Immature natural killer cell (primary cell): ENCODE measurements at regions not wholly inside any gene's neighbourhood (a gene's known extent, or its start where the extent isn't known, plus 50 kb on each side); places are given as distances from the start of the nearest gene placed in this dataset.

Experiments used
- DNase-seq, 3 donors: peaks; one replicate each; pipeline ENCODE4 v3.0.0; 2022; ENCODE audit warnings: mixed read lengths in 1 of 3
- H3K27ac Mint-ChIP-seq, 6 donors: one replicate each; pipeline ENCODE4 v1.8.0; 2020; ENCODE audit warnings: mixed read lengths in 6 of 6, mild to moderate bottlenecking in 5 of 6, inconsistent platforms in 4 of 6, moderate library complexity in 3 of 6
- H3K27me3 Mint-ChIP-seq, 3 donors: one replicate each; pipeline ENCODE4 v1.8.0; 2020 to 2021; ENCODE audit warnings: low read depth in 3 of 3, mild to moderate bottlenecking in 3 of 3, mixed read lengths in 3 of 3, moderate library complexity in 3 of 3, inconsistent platforms in 1 of 3
- H3K36me3 Mint-ChIP-seq, 3 donors: one replicate each; pipeline ENCODE4 v1.8.0; 2020; ENCODE audit warnings: mixed read lengths in 3 of 3, inconsistent platforms in 2 of 3, mild to moderate bottlenecking in 2 of 3
- H3K4me1 Mint-ChIP-seq, 2 donors: one replicate each; pipeline ENCODE4 v1.8.0; 2020; ENCODE audit warnings: inconsistent platforms in 2 of 2, mild to moderate bottlenecking in 2 of 2, mixed read lengths in 2 of 2, moderate library complexity in 1 of 2
- H3K4me3 Mint-ChIP-seq, 5 donors: one replicate each; pipeline ENCODE4 v1.8.0; 2020; ENCODE audit warnings: mild to moderate bottlenecking in 5 of 5, mixed read lengths in 5 of 5, inconsistent platforms in 3 of 5, moderate library complexity in 3 of 5
- H3K9me3 Mint-ChIP-seq, 6 donors: one replicate each; pipeline ENCODE4 v1.8.0; 2020; ENCODE audit warnings: mild to moderate bottlenecking in 6 of 6, mixed read lengths in 6 of 6, inconsistent platforms in 4 of 6, moderate library complexity in 3 of 6

GRCh38 chr13:47017476-47017875 lies 120.6 kb upstream of the HTR2A start:
- Mint-ChIP-seq H3K4me1 (no peaks in the 10 kb centered on the region), H3K27me3 (peaks cover 0 to 4% (median 2%) of the 10 kb centered on the region in 3 donors), H3K36me3 (no peaks in the 10 kb centered on the region)

DNA sequence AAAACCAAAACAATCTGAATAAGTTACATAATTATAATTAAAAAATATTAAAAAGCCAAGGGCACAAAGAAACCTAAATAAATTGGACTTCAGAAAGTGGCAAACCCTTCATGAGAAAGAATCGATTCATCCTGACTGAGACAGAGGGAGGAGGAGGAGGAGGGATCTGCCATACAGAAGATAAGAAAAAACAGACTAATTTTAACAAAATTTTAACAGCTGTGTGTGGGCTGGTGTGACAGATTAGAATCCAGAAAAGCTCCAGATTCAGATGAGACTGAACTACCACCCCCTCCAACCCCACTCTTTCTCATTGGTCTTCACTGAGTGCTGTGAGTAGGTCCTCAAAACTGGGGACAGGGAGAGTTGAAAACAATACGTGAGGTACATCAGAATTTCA lies 111.5 kb upstream of the HTR2A start:
- Mint-ChIP-seq H3K4me3 (no peak overlapping the region), H3K27ac (no peak overlapping the region), H3K36me3 (no peaks in the 10 kb centered on the region), H3K4me1 (no peaks in the 10 kb centered on the region), H3K9me3 (peaks cover 0 to 4% (median 0%) of the 10 kb centered on the region in 6 donors), H3K27me3 (peaks cover 0 to 4% (median 4%) of the 10 kb centered on the region in 3 donors)
- no peak for DNase-seq

More at GRCh38 chr13:47017476-47017875, 120.6 kb upstream of the HTR2A start:
- Mint-ChIP-seq H3K27ac (no peak overlapping the region), H3K9me3 (peaks cover 0 to 10% (median 3%) of the 10 kb centered on the region in 6 donors), H3K4me3 (no peak overlapping the region)
- no peak for DNase-seq

- no peak overlapping the region for H3K27ac Mint-ChIP-seq
- no peaks in the 10 kb centered on the region for H3K36me3 Mint-ChIP-seq
- H3K4me1 Mint-ChIP-seq, result no peaks in the 10 kb centered on the region
- H3K4me3 Mint-ChIP-seq, result no peak overlapping the region
- peaks cover 0 to 2% (median 0%) of the 10 kb centered on the region in 6 donors for H3K9me3 Mint-ChIP-seq
- no peak for DNase-seq
- peaks cover 3 to 4% (median 4%) of the 10 kb centered on the region in 3 donors for H3K27me3 Mint-ChIP-seq
Measured at GRCh38 chr13:47005756-47006414, 109.0 kb upstream of the HTR2A start.

DNA sequence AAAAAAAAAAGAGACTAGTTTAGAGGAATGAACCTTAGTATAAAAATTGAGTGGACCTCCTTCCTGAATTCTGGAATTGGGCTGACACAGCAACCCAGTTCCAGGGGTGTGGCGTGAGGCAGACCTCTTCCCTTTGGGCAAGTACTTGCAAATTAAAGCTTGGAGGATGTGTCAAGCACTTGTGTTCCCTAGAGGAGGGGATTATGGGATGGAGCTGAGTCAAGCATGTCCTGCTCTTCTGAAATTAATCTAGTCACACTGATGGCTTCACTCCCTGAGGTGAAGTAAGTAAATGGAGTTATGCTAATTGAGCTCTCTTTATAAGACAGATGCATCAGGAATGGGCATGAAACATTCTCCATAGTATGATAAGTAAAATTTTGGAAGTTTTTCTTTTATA lies 107.7 kb upstream of the HTR2A start:
- H3K27ac Mint-ChIP-seq, result no peak overlapping the region

GRCh38 chr13:47004027-47004426 lies 107.2 kb upstream of the HTR2A start:
- no peak overlapping the region for H3K27ac Mint-ChIP-seq
- no peak for DNase-seq
- H3K36me3 Mint-ChIP-seq, result no peaks in the 10 kb centered on the region
- H3K27me3 Mint-ChIP-seq, result peaks cover 3 to 4% (median 3%) of the 10 kb centered on the region in 3 donors
- H3K4me1 Mint-ChIP-seq, result no peaks in the 10 kb centered on the region
- no peak overlapping the region for H3K4me3 Mint-ChIP-seq
- H3K9me3 Mint-ChIP-seq, result peaks cover 0 to 2% (median 0%) of the 10 kb centered on the region in 6 donors

More for the DNA sequence above, 107.7 kb upstream of the HTR2A start:
- Mint-ChIP-seq H3K9me3 (peaks cover 0 to 2% (median 0%) of the 10 kb centered on the region in 6 donors), H3K36me3 (no peaks in the 10 kb centered on the region), H3K27me3 (peaks cover 3 to 4% (median 4%) of the 10 kb centered on the region in 3 donors), H3K4me3 (no peak overlapping the region), H3K4me1 (no peaks in the 10 kb centered on the region)
- no peak for DNase-seq

- no peak for DNase-seq
- H3K36me3 Mint-ChIP-seq, result no peaks in the 10 kb centered on the region
- no peak overlapping the region for H3K4me3 Mint-ChIP-seq
- peaks cover 3 to 7% (median 3%) of the 10 kb centered on the region in 3 donors for H3K27me3 Mint-ChIP-seq
- H3K27ac Mint-ChIP-seq, result no peak overlapping the region
- H3K4me1 Mint-ChIP-seq, result no peaks in the 10 kb centered on the region
- H3K9me3 Mint-ChIP-seq, result peaks cover 0 to 2% (median 0%) of the 10 kb centered on the region in 6 donors
Measured at GRCh38 chr13:47000165-47000564, 103.3 kb upstream of the HTR2A start.

- Mint-ChIP-seq H3K27ac (peak overlapping the region in 1 of 6 donors; percentile 25), H3K4me1 (no peaks in the 10 kb centered on the region), H3K27me3 (peaks cover 0 to 5% (median 5%) of the 10 kb centered on the region in 3 donors), H3K4me3 (no peak overlapping the region), H3K36me3 (no peaks in the 10 kb centered on the region), H3K9me3 (peaks cover 0 to 2% (median 0%) of the 10 kb centered on the region in 6 donors)
- DNase-seq, result no peak
Measured at GRCh38 chr13:46996316-46997030, 99.6 kb upstream of the HTR2A start.

GRCh38 chr13:46995874-46996273 lies 99.0 kb upstream of the HTR2A start:
- Mint-ChIP-seq H3K27ac (no peak overlapping the region), H3K36me3 (no peaks in the 10 kb centered on the region), H3K4me1 (no peaks in the 10 kb centered on the region), H3K9me3 (peaks cover 0 to 2% (median 0%) of the 10 kb centered on the region in 6 donors), H3K27me3 (peaks cover 0 to 5% (median 5%) of the 10 kb centered on the region in 3 donors), H3K4me3 (no peak overlapping the region)
- DNase-seq, result no peak

- Mint-ChIP-seq H3K4me1 (no peaks in the 10 kb centered on the region), H3K27ac (no peak overlapping the region), H3K4me3 (no peak overlapping the region), H3K36me3 (peaks cover 0 to 4% (median 0%) of the 10 kb centered on the region in 3 donors), H3K27me3 (peaks cover 0 to 5% (median 5%) of the 10 kb centered on the region in 3 donors), H3K9me3 (peaks cover 0 to 4% (median 0%) of the 10 kb centered on the region in 6 donors)
- no peak for DNase-seq
Measured at GRCh38 chr13:46994492-46994891, 97.6 kb upstream of the HTR2A start.

- peaks cover 0 to 6% (median 0%) of the 10 kb centered on the region in 6 donors for H3K9me3 Mint-ChIP-seq
Measured at GRCh38 chr13:46992383-46992952, 95.6 kb upstream of the HTR2A start.

DNA sequence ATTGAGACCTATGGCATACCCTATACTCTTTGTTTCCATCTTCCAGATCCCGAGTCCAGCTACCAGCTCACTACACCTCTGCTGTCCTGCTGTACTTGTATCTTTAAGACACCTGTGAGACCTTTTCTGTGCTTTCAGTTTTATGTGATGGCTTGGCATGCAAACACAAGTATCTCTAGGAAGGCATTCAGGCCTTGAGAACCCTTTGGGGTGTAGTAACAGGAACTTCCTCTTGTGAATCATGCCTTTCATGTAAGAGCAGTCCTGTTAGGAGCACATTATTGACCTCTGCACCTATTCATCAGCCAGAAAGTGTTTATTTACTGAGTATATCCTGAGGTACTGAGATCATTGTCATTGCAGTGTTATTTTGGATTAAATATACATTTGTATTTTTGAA lies 87.0 kb upstream of the HTR2A start:
- Mint-ChIP-seq H3K4me1 (peaks cover 0 to 13% of the 10 kb centered on the region in 2 donors), H3K27me3 (peaks cover 2% of the 10 kb centered on the region in 3 donors), H3K27ac (no peak overlapping the region), H3K36me3 (no peaks in the 10 kb centered on the region), H3K4me3 (no peak overlapping the region), H3K9me3 (peaks cover 0 to 2% (median 0%) of the 10 kb centered on the region in 6 donors)
- no peak for DNase-seq

More at GRCh38 chr13:46992383-46992952, 95.6 kb upstream of the HTR2A start:
- H3K27ac Mint-ChIP-seq, result no peak overlapping the region
- no peaks in the 10 kb centered on the region for H3K4me1 Mint-ChIP-seq
- no peak overlapping the region for H3K4me3 Mint-ChIP-seq
- peaks cover 2 to 7% (median 5%) of the 10 kb centered on the region in 3 donors for H3K27me3 Mint-ChIP-seq
- DNase-seq, result no peak
- H3K36me3 Mint-ChIP-seq, result peaks cover 0 to 4% (median 0%) of the 10 kb centered on the region in 3 donors

- peak; percentile 15 to 31 (median 21) for DNase-seq
- peaks cover 0 to 13% of the 10 kb centered on the region in 2 donors for H3K4me1 Mint-ChIP-seq
- no peaks in the 10 kb centered on the region for H3K27me3 Mint-ChIP-seq
- no peaks in the 10 kb centered on the region for H3K36me3 Mint-ChIP-seq
- H3K9me3 Mint-ChIP-seq, result peaks cover 0 to under 1% (median 0%) of the 10 kb centered on the region in 6 donors
- H3K27ac Mint-ChIP-seq, result no peak overlapping the region
- H3K4me3 Mint-ChIP-seq, result no peak overlapping the region
Measured at GRCh38 chr13:46982856-46983582, 86.2 kb upstream of the HTR2A start.

DNA sequence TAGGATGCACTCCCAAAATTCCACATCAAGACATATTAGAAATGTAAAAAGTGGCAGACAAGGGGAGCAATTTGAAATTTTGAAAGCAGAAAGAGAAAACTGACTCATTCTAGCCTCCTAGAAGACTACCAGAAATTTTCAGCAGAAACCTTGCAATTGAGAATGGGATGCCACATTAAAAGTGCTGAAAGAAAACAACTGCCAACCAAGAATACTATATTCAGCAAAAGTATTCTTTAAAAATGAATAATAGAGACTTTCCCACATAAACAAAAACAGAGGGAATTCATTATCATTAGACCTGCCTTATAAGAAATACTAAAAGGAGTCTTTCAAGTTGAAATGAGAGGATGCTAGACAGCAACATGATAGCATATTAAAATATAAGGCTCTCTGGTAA lies 78.3 kb upstream of the HTR2A start:
- Mint-ChIP-seq H3K36me3 (peaks cover 0 to 4% (median 0%) of the 10 kb centered on the region in 3 donors), H3K9me3 (peaks cover 9 to 30% (median 16%) of the 10 kb centered on the region in 6 donors), H3K4me1 (no peaks in the 10 kb centered on the region), H3K27ac (no peak overlapping the region), H3K27me3 (peaks cover 0 to 5% (median 0%) of the 10 kb centered on the region in 3 donors), H3K4me3 (no peak overlapping the region)
- no peak for DNase-seq
